Duodenal mucosa (tissue), 2 donors: ENCODE measurements at regions not wholly inside any gene's neighbourhood (a gene's known extent, or its start where the extent isn't known, plus 50 kb on each side); places are given as distances from the start of the nearest gene placed in this dataset.

Experiments used
- H3K27ac ChIP-seq: one replicate; pipeline ENCODE4 v1.7.0; 2013; ENCODE audit warnings: low read depth, low read length
- H3K27me3 ChIP-seq, 2 donors: one replicate each; pipeline ENCODE4 v1.7.0; 2013; ENCODE audit warnings: low read length in 2 of 2, control low read depth in 1 of 2; ENCODE audit not compliant: insufficient read depth in 2 of 2, control insufficient read depth in 1 of 2
- H3K36me3 ChIP-seq, 2 donors: one replicate each; pipeline ENCODE4 v1.7.0; 2013; ENCODE audit warnings: low read length in 2 of 2, control low read depth in 1 of 2; ENCODE audit not compliant: insufficient read depth in 2 of 2, control insufficient read depth in 1 of 2
- H3K4me1 ChIP-seq, 2 donors: one replicate each; pipeline ENCODE4 v1.7.0; 2013; ENCODE audit warnings: low read length in 2 of 2, control low read depth in 1 of 2; ENCODE audit not compliant: insufficient read depth in 2 of 2, control insufficient read depth in 1 of 2
- H3K4me3 ChIP-seq, 2 donors: one replicate each; pipeline ENCODE4 v1.7.0; 2013; ENCODE audit warnings: low read length in 2 of 2, low read depth in 1 of 2
- H3K9ac ChIP-seq, 2 donors: one replicate each; pipeline ENCODE4 v1.7.0; 2013; ENCODE audit warnings: low read length in 2 of 2, low read depth in 1 of 2
- H3K9me3 ChIP-seq, 2 donors: one replicate each; pipeline ENCODE4 v1.7.0; 2013; ENCODE audit warnings: low read length in 2 of 2, control low read depth in 1 of 2; ENCODE audit not compliant: control insufficient read depth in 1 of 2

GRCh38 chr13:50187352-50188029 lies 172.2 kb downstream of the KCNRG start:
- Histone ChIP-seq H3K9ac (no peak overlapping the region), H3K9me3 (no peaks in the 10 kb centered on the region), H3K4me3 (no peak overlapping the region), H3K27ac (no peak overlapping the region), H3K4me1 (no peaks in the 10 kb centered on the region), H3K36me3 (no peaks in the 10 kb centered on the region), H3K27me3 (no peaks in the 10 kb centered on the region)

GRCh38 chr13:50188696-50189095 lies 173.5 kb downstream of the KCNRG start:
- Histone ChIP-seq H3K4me1 (no peaks in the 10 kb centered on the region), H3K9ac (no peak overlapping the region), H3K9me3 (no peaks in the 10 kb centered on the region), H3K36me3 (no peaks in the 10 kb centered on the region), H3K27me3 (no peaks in the 10 kb centered on the region), H3K4me3 (no peak overlapping the region), H3K27ac (no peak overlapping the region)

GRCh38 chr13:50189450-50189849 lies 174.2 kb downstream of the KCNRG start:
- Histone ChIP-seq H3K9ac (no peak overlapping the region), H3K36me3 (no peaks in the 10 kb centered on the region), H3K4me1 (no peaks in the 10 kb centered on the region), H3K27ac (no peak overlapping the region), H3K27me3 (no peaks in the 10 kb centered on the region), H3K9me3 (no peaks in the 10 kb centered on the region), H3K4me3 (no peak overlapping the region)

- no peaks in the 10 kb centered on the region for H3K36me3 ChIP-seq
- H3K4me3 ChIP-seq: no peak overlapping the region
- H3K4me1 ChIP-seq: no peaks in the 10 kb centered on the region
- H3K27ac ChIP-seq: no peak overlapping the region
- H3K9me3 ChIP-seq: no peaks in the 10 kb centered on the region
- H3K27me3 ChIP-seq: no peaks in the 10 kb centered on the region
- H3K9ac ChIP-seq: no peak overlapping the region
These were observed 175.8 kb downstream of the KCNRG start for GRCh38 chr13:50191004-50191403.

GRCh38 chr13:50192272-50192813 lies 177.1 kb downstream of the KCNRG start:
- H3K4me1 ChIP-seq: no peaks in the 10 kb centered on the region
- no peak overlapping the region for H3K9ac ChIP-seq
- H3K27me3 ChIP-seq: no peaks in the 10 kb centered on the region
- no peak overlapping the region for H3K4me3 ChIP-seq
- H3K36me3 ChIP-seq: no peaks in the 10 kb centered on the region
- H3K9me3 ChIP-seq: no peaks in the 10 kb centered on the region
- H3K27ac ChIP-seq: no peak overlapping the region

- Histone ChIP-seq H3K36me3 (no peaks in the 10 kb centered on the region), H3K27ac (no peak overlapping the region)
These were observed 179.8 kb downstream of the KCNRG start for GRCh38 chr13:50195045-50195444.

GRCh38 chr13:50196118-50196517 lies 180.9 kb downstream of the KCNRG start:
- no peak overlapping the region for H3K27ac ChIP-seq
- H3K4me1 ChIP-seq: no peaks in the 10 kb centered on the region
- H3K9me3 ChIP-seq: no peaks in the 10 kb centered on the region
- no peaks in the 10 kb centered on the region for H3K27me3 ChIP-seq
- no peaks in the 10 kb centered on the region for H3K36me3 ChIP-seq
- H3K4me3 ChIP-seq: no peak overlapping the region
- no peak overlapping the region for H3K9ac ChIP-seq

More at GRCh38 chr13:50195045-50195444, 179.8 kb downstream of the KCNRG start:
- Histone ChIP-seq H3K9ac (no peak overlapping the region), H3K4me3 (no peak overlapping the region), H3K27me3 (no peaks in the 10 kb centered on the region), H3K9me3 (no peaks in the 10 kb centered on the region), H3K4me1 (no peaks in the 10 kb centered on the region)

GRCh38 chr13:50197705-50198104 lies 182.5 kb downstream of the KCNRG start:
- H3K4me3 ChIP-seq: no peak overlapping the region
- H3K4me1 ChIP-seq: no peaks in the 10 kb centered on the region
- H3K36me3 ChIP-seq: no peaks in the 10 kb centered on the region
- no peak overlapping the region for H3K9ac ChIP-seq
- H3K27ac ChIP-seq: no peak overlapping the region
- no peaks in the 10 kb centered on the region for H3K27me3 ChIP-seq
- no peaks in the 10 kb centered on the region for H3K9me3 ChIP-seq

- no peaks in the 10 kb centered on the region for H3K4me1 ChIP-seq
- no peaks in the 10 kb centered on the region for H3K27me3 ChIP-seq
- H3K27ac ChIP-seq: no peak overlapping the region
These were observed 183.3 kb downstream of the KCNRG start for GRCh38 chr13:50198508-50198907.

GRCh38 chr13:50200569-50200968 lies 185.3 kb downstream of the KCNRG start:
- H3K27me3 ChIP-seq: no peaks in the 10 kb centered on the region
- H3K27ac ChIP-seq: no peak overlapping the region
- no peaks in the 10 kb centered on the region for H3K9me3 ChIP-seq
- no peak overlapping the region for H3K9ac ChIP-seq
- H3K4me3 ChIP-seq: no peak overlapping the region
- no peaks in the 10 kb centered on the region for H3K4me1 ChIP-seq
- no peaks in the 10 kb centered on the region for H3K36me3 ChIP-seq

More at GRCh38 chr13:50198508-50198907, 183.3 kb downstream of the KCNRG start:
- H3K36me3 ChIP-seq: no peaks in the 10 kb centered on the region
- no peak overlapping the region for H3K4me3 ChIP-seq
- no peak overlapping the region for H3K9ac ChIP-seq
- no peaks in the 10 kb centered on the region for H3K9me3 ChIP-seq
